WI38 (cell line): ENCODE measurements at regions not wholly inside any gene's neighbourhood (a gene's known extent, or its start where the extent isn't known, plus 50 kb on each side); places are given as distances from the start of the nearest gene placed in this dataset.

Experiments used
- H3K4me3 ChIP-seq: 2 replicates; pipeline ENCODE4 v1.5.1; 2011; ENCODE audit warnings: low read depth, mild to moderate bottlenecking, control low read depth, low read length
- TF ChIP-seq, protein P1 (sequence below): IDR thresholded peaks from 2 replicates; pipeline ENCODE4 v1.5.1; 2012; ENCODE audit warnings: low read depth, mild to moderate bottlenecking, control low read depth, low read length

DNA sequence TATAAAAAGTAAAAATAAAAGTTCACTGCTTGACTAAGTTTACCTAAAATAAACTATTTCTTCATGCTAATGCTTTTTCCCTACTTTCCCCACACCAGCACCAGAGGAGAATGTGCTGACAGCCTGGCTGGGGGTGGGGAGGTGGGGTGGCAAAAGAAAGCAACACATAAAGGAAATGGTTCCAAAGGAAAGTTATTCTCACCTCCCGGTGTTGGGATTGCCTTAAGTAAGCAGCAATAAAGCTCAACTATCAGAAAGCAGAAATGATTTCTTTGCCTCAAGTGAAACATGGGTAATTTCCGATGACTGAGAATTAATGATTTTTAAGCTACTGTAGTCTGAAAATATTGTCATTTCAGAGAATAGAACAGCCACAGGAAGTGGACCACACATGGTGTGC, 84.5 kb upstream of the DKK2 start:
- TF ChIP-seq, protein P1, sequence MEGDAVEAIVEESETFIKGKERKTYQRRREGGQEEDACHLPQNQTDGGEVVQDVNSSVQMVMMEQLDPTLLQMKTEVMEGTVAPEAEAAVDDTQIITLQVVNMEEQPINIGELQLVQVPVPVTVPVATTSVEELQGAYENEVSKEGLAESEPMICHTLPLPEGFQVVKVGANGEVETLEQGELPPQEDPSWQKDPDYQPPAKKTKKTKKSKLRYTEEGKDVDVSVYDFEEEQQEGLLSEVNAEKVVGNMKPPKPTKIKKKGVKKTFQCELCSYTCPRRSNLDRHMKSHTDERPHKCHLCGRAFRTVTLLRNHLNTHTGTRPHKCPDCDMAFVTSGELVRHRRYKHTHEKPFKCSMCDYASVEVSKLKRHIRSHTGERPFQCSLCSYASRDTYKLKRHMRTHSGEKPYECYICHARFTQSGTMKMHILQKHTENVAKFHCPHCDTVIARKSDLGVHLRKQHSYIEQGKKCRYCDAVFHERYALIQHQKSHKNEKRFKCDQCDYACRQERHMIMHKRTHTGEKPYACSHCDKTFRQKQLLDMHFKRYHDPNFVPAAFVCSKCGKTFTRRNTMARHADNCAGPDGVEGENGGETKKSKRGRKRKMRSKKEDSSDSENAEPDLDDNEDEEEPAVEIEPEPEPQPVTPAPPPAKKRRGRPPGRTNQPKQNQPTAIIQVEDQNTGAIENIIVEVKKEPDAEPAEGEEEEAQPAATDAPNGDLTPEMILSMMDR, result no peak

DNA sequence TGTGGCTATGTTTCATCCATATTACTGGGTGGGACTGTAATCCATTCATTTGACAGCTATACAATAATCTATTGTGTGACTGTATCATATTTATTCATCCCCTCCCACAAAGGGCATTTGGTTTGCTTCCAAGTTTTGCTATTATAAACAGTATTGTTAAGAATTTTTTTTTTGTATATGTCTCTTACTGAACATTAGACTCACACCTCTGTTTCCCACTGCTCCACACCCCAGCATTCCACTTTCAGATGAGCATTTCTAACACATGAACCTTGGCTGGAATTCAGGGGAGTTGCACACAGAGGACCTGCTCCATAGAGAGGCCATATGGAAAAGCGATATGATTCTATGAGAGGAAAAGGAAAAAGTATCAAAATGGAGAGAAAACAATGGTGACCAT, 81.6 kb upstream of the DKK2 start:
- H3K4me3 ChIP-seq, result no peak overlapping the region

More for the DNA sequence above, 84.5 kb upstream of the DKK2 start:
- no peak overlapping the region for H3K4me3 ChIP-seq

DNA sequence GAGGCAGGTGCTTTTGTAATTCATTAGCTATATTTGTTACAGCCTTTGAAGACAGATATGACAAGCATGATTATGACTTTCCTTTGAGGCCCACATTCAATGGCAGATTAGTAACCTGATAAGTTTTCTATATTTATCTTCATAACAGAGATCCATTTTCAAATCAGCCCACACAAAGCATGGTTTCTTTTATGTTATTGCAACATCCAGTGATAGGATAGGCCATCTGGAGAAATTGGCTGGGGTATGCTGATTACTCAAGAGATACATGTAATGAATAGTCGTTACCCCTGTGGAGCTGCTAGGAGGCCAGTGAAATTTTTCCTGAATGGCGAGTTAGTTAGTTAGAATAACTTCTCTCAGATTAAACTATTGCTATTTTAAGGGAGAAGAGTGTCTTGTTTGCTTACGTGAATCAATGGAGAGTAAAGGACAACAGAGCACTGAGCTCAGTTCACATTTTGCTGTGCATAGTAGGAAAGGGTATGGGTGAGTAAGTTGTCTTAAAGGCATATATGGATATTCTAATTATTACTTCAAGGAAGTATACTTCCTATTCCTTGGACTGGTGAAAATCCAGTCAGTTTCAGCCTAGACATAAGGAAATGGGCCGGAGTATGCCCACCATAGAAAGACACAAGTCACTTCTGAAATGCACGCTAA, 79.2 kb upstream of the DKK2 start:
- no peak overlapping the region for H3K4me3 ChIP-seq
- TF ChIP-seq, protein P1, result no peak

More for the DNA sequence above, 81.6 kb upstream of the DKK2 start:
- TF ChIP-seq, protein P1, result no peak

DNA sequence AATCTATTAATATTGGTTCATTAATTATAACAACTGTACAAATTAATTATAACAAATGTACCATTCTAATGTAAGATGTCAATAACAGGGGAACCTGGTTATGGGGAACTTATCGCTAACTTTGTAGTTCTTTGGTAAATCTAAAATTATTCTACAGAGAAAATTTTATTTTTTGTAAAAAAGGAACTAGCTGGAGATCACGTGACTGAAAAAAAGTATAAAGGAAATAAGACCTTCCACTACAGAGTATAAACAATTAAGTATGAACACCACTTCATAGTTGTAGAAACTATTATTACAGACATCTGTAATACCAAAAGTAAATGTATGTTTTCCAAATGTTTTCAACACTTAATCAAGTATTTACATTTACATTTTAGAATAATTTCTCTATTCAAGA, 77.9 kb upstream of the DKK2 start:
- TF ChIP-seq, protein P1, result no peak
- H3K4me3 ChIP-seq, result no peak overlapping the region

DNA sequence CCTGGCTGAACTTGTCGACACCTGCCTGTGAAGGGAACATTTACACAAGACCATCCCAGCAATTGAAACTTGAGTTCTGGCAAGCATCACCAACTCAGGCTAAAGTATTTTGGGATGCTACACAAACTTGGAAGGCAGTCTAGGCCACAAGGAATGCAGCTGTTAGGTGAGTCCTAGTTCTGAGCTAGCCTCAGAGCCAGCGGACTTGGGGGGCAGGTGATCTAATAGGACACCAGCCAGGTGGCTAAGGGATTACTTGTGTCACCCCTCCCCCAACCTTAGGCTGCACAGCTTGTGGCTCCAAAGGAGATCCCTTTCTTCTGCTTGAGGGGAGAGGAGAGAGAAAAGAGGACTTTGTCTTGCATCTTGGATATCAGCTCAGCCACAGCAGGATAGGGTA, 62.3 kb upstream of the DKK2 start:
- TF ChIP-seq, protein P1, result no peak
- H3K4me3 ChIP-seq, result no peak overlapping the region

DNA sequence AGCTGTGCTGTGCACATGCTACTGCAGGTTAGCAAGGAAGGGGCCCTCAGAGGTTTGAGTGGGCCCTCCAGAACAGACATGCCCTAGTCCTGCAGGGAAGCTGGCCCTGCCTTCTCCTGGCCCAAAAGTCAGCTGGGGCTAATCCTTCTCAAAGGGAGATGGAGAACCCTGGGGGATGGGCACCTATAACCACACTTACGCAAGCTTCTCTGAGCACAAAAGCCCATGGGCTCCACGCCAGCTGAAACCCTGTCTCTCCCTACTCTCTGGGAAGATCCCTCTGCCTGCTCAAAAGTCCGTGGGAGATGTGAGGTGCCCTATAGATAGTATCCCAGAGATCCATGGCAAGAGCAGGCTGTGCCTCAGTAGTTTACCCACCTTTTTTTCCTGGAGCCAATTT, 58.9 kb upstream of the DKK2 start:
- TF ChIP-seq, protein P1, result no peak
- no peak overlapping the region for H3K4me3 ChIP-seq

DNA sequence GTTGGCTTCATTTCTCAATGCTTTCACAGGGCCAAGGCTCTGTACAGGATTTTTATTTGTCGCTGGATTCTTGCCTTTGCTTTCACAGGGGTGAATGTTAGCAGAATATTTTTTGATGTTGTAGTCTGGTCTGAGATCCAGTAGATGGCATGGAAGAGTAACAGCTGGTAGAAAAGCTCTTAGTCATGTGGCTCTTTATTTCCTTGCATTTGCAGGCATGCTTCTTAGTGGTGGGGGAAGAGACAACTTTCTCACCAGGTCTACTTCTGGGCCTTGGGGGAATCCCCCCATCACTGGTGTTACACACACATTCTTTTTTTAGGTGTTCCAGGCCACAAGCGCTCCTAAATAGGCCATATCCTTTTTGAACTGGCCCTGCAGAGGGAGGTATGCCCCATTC, 58.2 kb upstream of the DKK2 start:
- H3K4me3 ChIP-seq, result no peak overlapping the region
- TF ChIP-seq, protein P1, result peak; percentile 24; the same call in 1 of the 2 replicates
